CD4-positive, alpha-beta T cell (primary cell): ENCODE measurements at regions not wholly inside any gene's neighbourhood (a gene's known extent, or its start where the extent isn't known, plus 50 kb on each side); places are given as distances from the start of the nearest gene placed in this dataset.

Experiments
- ATAC-seq: fragments of 200-7000 bp; cut with Tn5 transposase; one replicate; pipeline ENCODE4 v1.10.0; 2022; ENCODE audit warnings: mild to moderate bottlenecking; ENCODE audit not compliant: poor library complexity
- CTCF ChIA-PET: fragments of 350-600 bp; sonication (Branson Sonifier 250); formaldehyde crosslinking; loops from one replicate; lab custom pipeline; 2021; ENCODE audit warnings: antibody characterized with exemption, inconsistent platforms; lab: Charles Lee
- POLR2A ChIA-PET: fragments of 350-600 bp; sonication (Branson Sonifier 250); formaldehyde crosslinking; loops from one replicate; lab custom pipeline; 2021; ENCODE audit warnings: antibody characterized with exemption, inconsistent platforms; lab: Charles Lee
- DNase-seq, 14 experiments: peaks; one replicate each; pipeline ENCODE4 v3.0.0-alpha.2; 2013 to 2020; ENCODE audit warnings: mixed read lengths in 2 of 14
- H3K27ac ChIP-seq, 2 donors: one replicate each; pipeline versions ENCODE4 v1.5.1 to v1.7.0; 2013; ENCODE audit warnings: low read length in 2 of 2, low read depth in 1 of 2, mild to moderate bottlenecking in 1 of 2
- H3K27me3 ChIP-seq, 2 experiments: 1 replicate in 1 of 2; 2 replicates in 1 of 2; pipeline versions ENCODE4 v1.6.1 to v1.7.0; 2013; ENCODE audit warnings: low read length in 2 of 2, control low read depth in 1 of 2, mild to moderate bottlenecking in 1 of 2, moderate library complexity in 1 of 2; ENCODE audit not compliant: insufficient read depth in 2 of 2, control insufficient read depth in 1 of 2
- H3K36me3 ChIP-seq: one replicate; pipeline ENCODE4 v1.6.1; 2013; ENCODE audit warnings: low read length, control low read depth; ENCODE audit not compliant: insufficient read depth
- H3K4me1 ChIP-seq: one replicate; pipeline ENCODE4 v1.6.1; 2013; ENCODE audit warnings: low read length, control low read depth; ENCODE audit not compliant: insufficient read depth
- H3K4me3 ChIP-seq: one replicate; pipeline ENCODE4 v1.5.1; 2013; ENCODE audit warnings: mild to moderate bottlenecking, low read length, moderate library complexity
- H3K9me3 ChIP-seq, 2 experiments: 1 replicate in 1 of 2; 2 replicates in 1 of 2; pipeline versions ENCODE4 v1.6.1 to v1.7.0; 2013; ENCODE audit warnings: low read length in 2 of 2, mild to moderate bottlenecking in 2 of 2, control low read depth in 1 of 2, moderate library complexity in 1 of 2; ENCODE audit not compliant: control insufficient read depth in 1 of 2, insufficient read depth in 1 of 2
- H3K27ac Mint-ChIP-seq: one replicate; pipeline ENCODE4 v1.8.0; 2020; ENCODE audit warnings: mixed read lengths
- H3K27me3 Mint-ChIP-seq: one replicate; pipeline ENCODE4 v1.8.0; 2021; ENCODE audit warnings: mixed read lengths
- H3K36me3 Mint-ChIP-seq: one replicate; pipeline ENCODE4 v1.8.0; 2021; ENCODE audit warnings: low read depth, mixed read lengths
- H3K4me1 Mint-ChIP-seq: one replicate; pipeline ENCODE4 v1.8.0; 2021; ENCODE audit warnings: low read depth, mixed read lengths
- H3K4me3 Mint-ChIP-seq: one replicate; pipeline ENCODE4 v1.8.0; 2020; ENCODE audit warnings: mild to moderate bottlenecking, mixed read lengths
- H3K9me3 Mint-ChIP-seq: one replicate; pipeline ENCODE4 v1.8.0; 2020; ENCODE audit warnings: mixed read lengths
- CTCF ChIP-seq: fragments of 200-600 bp; IDR thresholded peaks from one replicate; pipeline ENCODE4 v1.8.0; 2022; ENCODE audit warnings: antibody characterized with exemption, mild to moderate bottlenecking
- intact Hi-C, 2 experiments: fragments of 100-400 bp; cut with DNase I in 1 of 2; cut with micrococcal nuclease in 1 of 2; formaldehyde crosslinking; loops; one replicate each; pipeline versions ENCODE4 v1.15.1 to v1.9.0; 2023 to 2025; cut with DNase I, micrococcal nuclease

- no peaks in the 10 kb centered on the region for H3K4me1 ChIP-seq
- no peak overlapping the region for H3K4me3 ChIP-seq
- DNase-seq, result no peak
- Mint-ChIP-seq H3K4me3 (no peak overlapping the region), H3K27me3 (no peaks in the 10 kb centered on the region), H3K9me3 (peaks cover 7% of the 10 kb centered on the region), H3K27ac (no peak overlapping the region), H3K4me1 (no peaks in the 10 kb centered on the region), H3K36me3 (no peaks in the 10 kb centered on the region)
- no peaks in the 10 kb centered on the region for H3K36me3 ChIP-seq
- ChIA-PET CTCF (no interaction called here), POLR2A (no interaction called here)
- no peaks in the 10 kb centered on the region for H3K9me3 ChIP-seq
- intact Hi-C loops, result no loop called here
- no peak overlapping the region for H3K27ac ChIP-seq
- TF ChIP-seq CTCF, result no peak
- no peak for ATAC-seq
- H3K27me3 ChIP-seq, result no peaks in the 10 kb centered on the region
These were observed 947.9 kb downstream of the FAT4 start for GRCh38 chr4:126262665-126263064.

- Histone ChIP-seq H3K9me3 (no peaks in the 10 kb centered on the region), H3K36me3 (no peaks in the 10 kb centered on the region), H3K4me3 (no peak overlapping the region), H3K27ac (no peak overlapping the region), H3K4me1 (no peaks in the 10 kb centered on the region), H3K27me3 (no peaks in the 10 kb centered on the region)
- Mint-ChIP-seq H3K9me3 (peaks cover 2% of the 10 kb centered on the region), H3K4me1 (no peaks in the 10 kb centered on the region), H3K27me3 (no peaks in the 10 kb centered on the region), H3K4me3 (no peak overlapping the region), H3K36me3 (no peaks in the 10 kb centered on the region), H3K27ac (no peak overlapping the region)
- ATAC-seq, result no peak
- intact Hi-C loops, result no loop called here
- POLR2A ChIA-PET, result no interaction called here
- CTCF ChIA-PET, result no interaction called here
- DNase-seq, result no peak
- TF ChIP-seq CTCF, result no peak
These were observed 950.1 kb downstream of the FAT4 start for GRCh38 chr4:126264839-126265238.

- Histone ChIP-seq H3K4me1 (no peaks in the 10 kb centered on the region), H3K4me3 (no peak overlapping the region), H3K27ac (no peak overlapping the region), H3K27me3 (no peaks in the 10 kb centered on the region), H3K9me3 (no peaks in the 10 kb centered on the region), H3K36me3 (no peaks in the 10 kb centered on the region)
- DNase-seq (no peak), ATAC-seq (no peak)
- no peaks in the 10 kb centered on the region for H3K4me1 Mint-ChIP-seq
- CTCF ChIA-PET, result no interaction called here
- peaks cover 5% of the 10 kb centered on the region for H3K9me3 Mint-ChIP-seq
- intact Hi-C loops, result no loop called here
- no peak overlapping the region for H3K27ac Mint-ChIP-seq
- H3K4me3 Mint-ChIP-seq, result no peak overlapping the region
- POLR2A ChIA-PET, result no interaction called here
- no peaks in the 10 kb centered on the region for H3K27me3 Mint-ChIP-seq
- H3K36me3 Mint-ChIP-seq, result no peaks in the 10 kb centered on the region
- no peak for TF ChIP-seq CTCF
These were observed 951.1 kb downstream of the FAT4 start for GRCh38 chr4:126265888-126266287.
